ENCODE measurements at regions not wholly inside any gene's neighbourhood (a gene's known extent, or its start where the extent isn't known, plus 50 kb on each side); places are given as distances from the start of the nearest gene placed in this dataset.
"Not testable (repeated sequence)": the region's sequence is repeated elsewhere in the genome, so short reads cannot be mapped to it uniquely, and the experiment has no call there.

- TF ChIP-seq POLR2A (IDR thresholded peaks at IDR 0.05) (no peak), CTCF (IDR thresholded peaks at IDR 0.05) (no peak)
- WGBS, 2 donors, result 80 to 88% methylated on average over 5 of the region's 5 CpGs
- H3K4me1 ChIP-seq, result no peaks in the 10 kb centered on the region
- no peak overlapping the region for H3K27ac ChIP-seq
- intact Hi-C loops (cut with DNase I), result no loop called here
- H3K4me3 ChIP-seq (replicated peaks in 1 of 3), result no peak overlapping the region
- no peak for DNase-seq
- H3K27me3 ChIP-seq, result no peaks in the 10 kb centered on the region
- H3K36me3 ChIP-seq, result no peaks in the 10 kb centered on the region
- H3K9me3 ChIP-seq, result no peaks in the 10 kb centered on the region
These were observed 80.5 kb upstream of the MFGE8 start for GRCh38 chr15:88993662-88994061.

- intact Hi-C loops (cut with DNase I), result no loop called here
- TF ChIP-seq POLR2A (IDR thresholded peaks at IDR 0.05) (no peak), CTCF (IDR thresholded peaks at IDR 0.05) (no peak)
- Histone ChIP-seq H3K36me3 (no peaks in the 10 kb centered on the region), H3K4me3 (replicated peaks in 1 of 3) (no peak overlapping the region), H3K27me3 (no peaks in the 10 kb centered on the region), H3K4me1 (no peaks in the 10 kb centered on the region), H3K9me3 (no peaks in the 10 kb centered on the region), H3K27ac (no peak overlapping the region)
- no peak for DNase-seq
- WGBS, 2 donors, result 89 to 92% methylated on average over 1 of the region's 1 CpG
These were observed 81.1 kb upstream of the MFGE8 start for GRCh38 chr15:88994286-88994685.

GRCh38 chr15:88995449-88995848, 82.3 kb upstream of the MFGE8 start:
- H3K27me3 ChIP-seq, result no peaks in the 10 kb centered on the region
- H3K9me3 ChIP-seq, result no peaks in the 10 kb centered on the region
- no peak overlapping the region for H3K4me3 ChIP-seq (replicated peaks in 1 of 3)
- H3K36me3 ChIP-seq, result no peaks in the 10 kb centered on the region
- H3K27ac ChIP-seq, result no peak overlapping the region
- TF ChIP-seq CTCF (IDR thresholded peaks at IDR 0.05) (no peak), POLR2A (IDR thresholded peaks at IDR 0.05) (no peak)
- H3K4me1 ChIP-seq, result no peaks in the 10 kb centered on the region
- no peak for DNase-seq
- 62 to 70% methylated on average over 3 of the region's 3 CpGs for WGBS, 2 donors
- intact Hi-C loops (cut with DNase I), result no loop called here

- Histone ChIP-seq H3K27ac (no peak overlapping the region), H3K9me3 (no peaks in the 10 kb centered on the region), H3K4me1 (no peaks in the 10 kb centered on the region), H3K36me3 (no peaks in the 10 kb centered on the region), H3K4me3 (replicated peaks in 1 of 3) (no peak overlapping the region), H3K27me3 (no peaks in the 10 kb centered on the region)
- TF ChIP-seq POLR2A (IDR thresholded peaks at IDR 0.05), result no peak
- TF ChIP-seq CTCF (IDR thresholded peaks at IDR 0.05), result no peak
- intact Hi-C loops (cut with DNase I), result no loop called here
- 83 to 89% methylated on average over 3 of the region's 3 CpGs for WGBS, 2 donors
- no peak for DNase-seq
These were observed 84.4 kb upstream of the MFGE8 start for GRCh38 chr15:88997531-88997930.

GRCh38 chr15:88998980-88999713, 86.0 kb upstream of the MFGE8 start:
- H3K4me1 ChIP-seq, result no peaks in the 10 kb centered on the region
- no peaks in the 10 kb centered on the region for H3K36me3 ChIP-seq
- intact Hi-C loops (cut with DNase I), result no loop called here
- no peaks in the 10 kb centered on the region for H3K9me3 ChIP-seq
- no peak overlapping the region for H3K4me3 ChIP-seq (replicated peaks in 1 of 3)
- no peaks in the 10 kb centered on the region for H3K27me3 ChIP-seq
- TF ChIP-seq CTCF (IDR thresholded peaks at IDR 0.05), result no peak
- TF ChIP-seq POLR2A (IDR thresholded peaks at IDR 0.05), result no peak
- DNase-seq, result no peak
- H3K27ac ChIP-seq, result no peak overlapping the region
- 78 to 82% methylated on average over 7 of the region's 7 CpGs for WGBS, 2 donors

GRCh38 chr15:89001708-89002275, 86.5 kb upstream of the ABHD2 start:
- DNase-seq; H3K27me3 ChIP-seq; H3K4me3 ChIP-seq (replicated peaks in 1 of 3); H3K27ac ChIP-seq; H3K4me1 ChIP-seq; intact Hi-C loops (cut with DNase I); H3K9me3 ChIP-seq; H3K36me3 ChIP-seq: not testable (repeated sequence)
- WGBS, 2 donors, result 87 to 93% methylated on average over 4 of the region's 4 CpGs

All from thyroid gland (tissue), 4 donors.